CD4-positive, alpha-beta memory T cell (primary cell): ENCODE measurements at regions not wholly inside any gene's neighbourhood (a gene's known extent, or its start where the extent isn't known, plus 50 kb on each side); places are given as distances from the start of the nearest gene placed in this dataset.

Experiments
- CTCF ChIA-PET: fragments of 350-600 bp; sonication (Branson Sonifier 250); formaldehyde crosslinking; loops from one replicate; lab custom pipeline; 2021; ENCODE audit warnings: inconsistent platforms; ENCODE audit not compliant: partially characterized antibody; lab: Charles Lee
- POLR2A ChIA-PET: fragments of 350-600 bp; sonication (Branson Sonifier 250); formaldehyde crosslinking; loops from one replicate; lab custom pipeline; 2021; ENCODE audit not compliant: partially characterized antibody; lab: Charles Lee
- DNase-seq, 5 donors: peaks; one replicate each; pipeline versions ENCODE4 v3.0.0 to v3.0.0-alpha.2; 2020 to 2022; ENCODE audit warnings: mixed read lengths in 1 of 5
- H3K27ac ChIP-seq: one replicate; pipeline ENCODE4 v1.7.0; 2013; ENCODE audit warnings: low read depth, low read length
- H3K27me3 ChIP-seq: 2 replicates; pipeline ENCODE4 v1.7.0; 2013; ENCODE audit warnings: mild to moderate bottlenecking, low read length, moderate library complexity; ENCODE audit not compliant: insufficient read depth
- H3K36me3 ChIP-seq: 2 replicates; pipeline ENCODE4 v1.7.0; 2013; ENCODE audit warnings: mild to moderate bottlenecking, low read length, moderate library complexity; ENCODE audit not compliant: insufficient read depth
- H3K4me1 ChIP-seq: 2 replicates; pipeline ENCODE4 v1.7.0; 2013; ENCODE audit warnings: mild to moderate bottlenecking, low read length, moderate library complexity; ENCODE audit not compliant: insufficient read depth
- H3K4me3 ChIP-seq, 2 donors: one replicate each; pipeline ENCODE4 v1.7.0; 2013; ENCODE audit warnings: low read length in 2 of 2, mild to moderate bottlenecking in 1 of 2
- H3K9me3 ChIP-seq, 2 donors: one replicate each; pipeline ENCODE4 v1.7.0; 2013; ENCODE audit warnings: low read length in 2 of 2, control low read depth in 1 of 2; ENCODE audit not compliant: control insufficient read depth in 1 of 2
- H3K27ac Mint-ChIP-seq, 7 donors: one replicate each; pipeline ENCODE4 v1.8.0; 2020 to 2021; ENCODE audit warnings: mixed read lengths in 7 of 7, mild to moderate bottlenecking in 6 of 7, inconsistent platforms in 3 of 7, moderate library complexity in 3 of 7
- H3K27me3 Mint-ChIP-seq, 2 donors: one replicate each; pipeline ENCODE4 v1.8.0; 2020 to 2021; ENCODE audit warnings: mixed read lengths in 2 of 2
- H3K36me3 Mint-ChIP-seq, 2 donors: one replicate each; pipeline ENCODE4 v1.8.0; 2020 to 2021; ENCODE audit warnings: mixed read lengths in 2 of 2, inconsistent platforms in 1 of 2, mild to moderate bottlenecking in 1 of 2
- H3K4me1 Mint-ChIP-seq, 4 donors: one replicate each; pipeline ENCODE4 v1.8.0; 2020 to 2021; ENCODE audit warnings: mixed read lengths in 4 of 4, mild to moderate bottlenecking in 1 of 4
- H3K4me3 Mint-ChIP-seq, 8 donors: one replicate each; pipeline ENCODE4 v1.8.0; 2020 to 2021; ENCODE audit warnings: mixed read lengths in 8 of 8, mild to moderate bottlenecking in 7 of 8, moderate library complexity in 6 of 8, inconsistent platforms in 3 of 8
- H3K9me3 Mint-ChIP-seq, 8 donors: one replicate each; pipeline ENCODE4 v1.8.0; 2020 to 2021; ENCODE audit warnings: mixed read lengths in 8 of 8, mild to moderate bottlenecking in 5 of 8, inconsistent platforms in 3 of 8, moderate library complexity in 1 of 8
- intact Hi-C: fragments of 100-400 bp; cut with micrococcal nuclease; formaldehyde crosslinking; loops from one replicate; pipeline ENCODE4 v1.15.1; 2023

DNA sequence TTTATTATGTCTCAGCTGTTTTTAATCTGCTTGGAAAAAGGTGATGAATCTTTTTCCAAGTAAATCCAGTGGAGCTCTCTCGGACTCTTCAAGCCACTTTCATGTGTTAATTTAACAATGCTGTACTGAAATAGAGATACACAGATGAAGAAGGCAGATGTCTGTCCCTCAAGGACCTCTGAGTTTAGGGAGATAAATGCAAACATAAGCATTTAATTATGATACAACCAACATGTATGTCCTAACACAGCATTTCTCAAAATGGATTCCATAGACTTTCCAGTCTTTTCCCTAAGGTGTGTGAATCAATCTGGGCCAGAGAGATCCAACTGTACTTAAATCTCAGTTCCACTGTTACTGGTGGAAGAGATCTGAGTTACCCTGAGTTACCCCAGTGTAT, 262.4 kb downstream of the RND3 start:
- intact Hi-C loops: no loop called here
- POLR2A ChIA-PET: no interaction called here
- no peak overlapping the region for H3K4me3 ChIP-seq
- Mint-ChIP-seq H3K9me3 (peaks cover 0 to 2% (median 0%) of the 10 kb centered on the region in 8 donors), H3K27ac (no peak overlapping the region), H3K4me3 (no peak overlapping the region), H3K36me3 (no peaks in the 10 kb centered on the region), H3K4me1 (no peaks in the 10 kb centered on the region), H3K27me3 (no peaks in the 10 kb centered on the region)
- H3K36me3 ChIP-seq: no peaks in the 10 kb centered on the region
- no peaks in the 10 kb centered on the region for H3K9me3 ChIP-seq
- no peak overlapping the region for H3K27ac ChIP-seq
- H3K4me1 ChIP-seq: no peaks in the 10 kb centered on the region
- CTCF ChIA-PET: no interaction called here
- H3K27me3 ChIP-seq: no peaks in the 10 kb centered on the region
- DNase-seq: no peak

DNA sequence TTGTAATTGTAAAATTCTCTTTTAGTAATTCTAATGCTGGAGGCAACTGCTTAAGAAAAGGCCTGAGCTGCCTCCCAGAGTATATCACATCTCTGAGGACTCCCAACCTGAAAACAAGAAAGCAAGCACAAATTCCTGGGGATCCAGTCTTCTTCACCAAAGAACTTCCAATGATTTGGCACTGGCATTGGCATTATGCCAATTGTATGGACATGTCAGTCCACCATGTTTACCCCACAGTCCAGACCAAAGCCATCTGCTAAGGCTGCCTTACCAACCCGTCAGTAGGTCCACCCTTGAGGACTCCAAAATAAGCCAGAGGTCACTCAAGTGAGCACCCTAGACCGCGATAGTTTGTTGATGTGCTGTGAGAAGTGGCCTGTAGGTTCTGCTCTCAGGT, 263.1 kb downstream of the RND3 start:
- DNase-seq: no peak
- intact Hi-C loops: no loop called here
- Mint-ChIP-seq H3K4me1 (no peaks in the 10 kb centered on the region), H3K27ac (no peak overlapping the region), H3K36me3 (no peaks in the 10 kb centered on the region), H3K27me3 (no peaks in the 10 kb centered on the region), H3K9me3 (peaks cover 0 to 2% (median 0%) of the 10 kb centered on the region in 8 donors), H3K4me3 (no peak overlapping the region)
- Histone ChIP-seq H3K9me3 (no peaks in the 10 kb centered on the region), H3K4me3 (no peak overlapping the region), H3K27ac (no peak overlapping the region), H3K4me1 (no peaks in the 10 kb centered on the region), H3K27me3 (no peaks in the 10 kb centered on the region), H3K36me3 (no peaks in the 10 kb centered on the region)
- ChIA-PET CTCF (no interaction called here), POLR2A (no interaction called here)

DNA sequence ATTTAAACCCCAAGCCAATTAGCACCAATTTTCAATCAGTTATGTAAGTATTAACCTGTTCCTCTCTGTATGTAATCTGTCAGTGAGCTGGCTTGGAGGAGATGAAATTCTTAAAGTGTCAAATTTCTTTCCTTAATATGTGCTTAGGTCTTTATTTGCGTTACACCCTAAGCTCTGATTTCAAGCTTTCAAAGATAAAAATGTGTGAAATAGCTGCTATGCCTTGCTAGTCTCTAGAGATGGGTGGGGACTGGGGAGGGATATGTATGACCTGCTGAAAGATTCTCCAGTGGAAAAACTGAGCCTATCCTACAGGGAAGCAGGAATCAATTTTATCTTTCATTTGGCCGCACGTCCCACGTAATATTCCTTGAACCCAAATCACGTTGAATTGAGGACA, 264.5 kb downstream of the RND3 start:
- POLR2A ChIA-PET: no interaction called here
- no peak for DNase-seq
- Histone ChIP-seq H3K4me3 (no peak overlapping the region), H3K9me3 (no peaks in the 10 kb centered on the region), H3K36me3 (no peaks in the 10 kb centered on the region), H3K4me1 (no peaks in the 10 kb centered on the region), H3K27me3 (no peaks in the 10 kb centered on the region), H3K27ac (no peak overlapping the region)
- Mint-ChIP-seq H3K36me3 (no peaks in the 10 kb centered on the region), H3K27me3 (no peaks in the 10 kb centered on the region), H3K4me3 (no peak overlapping the region), H3K4me1 (no peaks in the 10 kb centered on the region), H3K27ac (no peak overlapping the region), H3K9me3 (peaks cover 0 to 2% (median 0%) of the 10 kb centered on the region in 8 donors)
- intact Hi-C loops: no loop called here
- CTCF ChIA-PET: no interaction called here

- Histone ChIP-seq H3K4me1 (no peaks in the 10 kb centered on the region), H3K9me3 (no peaks in the 10 kb centered on the region), H3K27me3 (no peaks in the 10 kb centered on the region), H3K27ac (no peak overlapping the region), H3K4me3 (no peak overlapping the region), H3K36me3 (no peaks in the 10 kb centered on the region)
- H3K27me3 Mint-ChIP-seq: no peaks in the 10 kb centered on the region
- no peaks in the 10 kb centered on the region for H3K36me3 Mint-ChIP-seq
- no peak overlapping the region for H3K4me3 Mint-ChIP-seq
- intact Hi-C loops: no loop called here
- ChIA-PET CTCF (no interaction called here), POLR2A (no interaction called here)
- H3K27ac Mint-ChIP-seq: no peak overlapping the region
- DNase-seq: no peak
- no peaks in the 10 kb centered on the region for H3K4me1 Mint-ChIP-seq
- H3K9me3 Mint-ChIP-seq: peaks cover 0 to 2% (median 0%) of the 10 kb centered on the region in 8 donors
Measured at GRCh38 chr2:150222379-150222778, 265.1 kb downstream of the RND3 start.

GRCh38 chr2:150219861-150220260, 267.6 kb downstream of the RND3 start:
- no peak overlapping the region for H3K27ac ChIP-seq
- CTCF ChIA-PET: no interaction called here
- no peak for DNase-seq
- H3K27me3 ChIP-seq: no peaks in the 10 kb centered on the region
- no peaks in the 10 kb centered on the region for H3K9me3 ChIP-seq
- H3K4me3 Mint-ChIP-seq: no peak overlapping the region
- no peaks in the 10 kb centered on the region for H3K36me3 ChIP-seq
- no peaks in the 10 kb centered on the region for H3K27me3 Mint-ChIP-seq
- H3K27ac Mint-ChIP-seq: no peak overlapping the region
- POLR2A ChIA-PET: no interaction called here
- H3K4me3 ChIP-seq: no peak overlapping the region
- no peaks in the 10 kb centered on the region for H3K36me3 Mint-ChIP-seq
- no peaks in the 10 kb centered on the region for H3K9me3 Mint-ChIP-seq
- H3K4me1 Mint-ChIP-seq: no peaks in the 10 kb centered on the region
- H3K4me1 ChIP-seq: no peaks in the 10 kb centered on the region
- intact Hi-C loops: no loop called here

- H3K27ac Mint-ChIP-seq: no peak overlapping the region
- DNase-seq: no peak
- Histone ChIP-seq H3K27ac (no peak overlapping the region), H3K36me3 (no peaks in the 10 kb centered on the region), H3K27me3 (no peaks in the 10 kb centered on the region), H3K4me3 (no peak overlapping the region), H3K9me3 (no peaks in the 10 kb centered on the region), H3K4me1 (no peaks in the 10 kb centered on the region)
- H3K27me3 Mint-ChIP-seq: no peaks in the 10 kb centered on the region
- H3K4me3 Mint-ChIP-seq: no peak overlapping the region
- H3K9me3 Mint-ChIP-seq: peaks cover 0 to 1% (median 0%) of the 10 kb centered on the region in 8 donors
- H3K4me1 Mint-ChIP-seq: no peaks in the 10 kb centered on the region
- intact Hi-C loops: no loop called here
- ChIA-PET CTCF (no interaction called here), POLR2A (no interaction called here)
- H3K36me3 Mint-ChIP-seq: no peaks in the 10 kb centered on the region
Measured at GRCh38 chr2:150215041-150215440, 272.4 kb downstream of the RND3 start.

DNA sequence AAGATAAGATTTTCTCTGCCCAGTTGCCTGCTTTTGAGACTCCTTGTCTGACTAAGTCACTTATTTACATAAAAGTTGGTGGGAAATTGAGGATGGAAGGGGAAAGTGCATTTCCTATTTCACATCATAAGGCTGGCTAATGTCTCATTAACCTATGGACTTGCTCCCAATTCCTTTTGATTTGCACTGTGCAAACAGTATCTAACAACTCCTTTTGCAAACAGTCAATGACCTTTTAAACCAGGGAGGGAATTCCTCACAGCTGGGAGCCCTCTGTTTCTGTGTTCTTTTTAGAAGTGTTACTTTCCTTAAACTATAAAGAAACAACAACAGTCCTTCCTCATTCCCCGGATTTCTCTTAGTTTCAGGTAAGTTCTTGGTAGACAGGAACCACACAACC, 272.8 kb downstream of the RND3 start:
- no peak for DNase-seq
- no peaks in the 10 kb centered on the region for H3K4me1 ChIP-seq
- intact Hi-C loops: no loop called here
- no peak overlapping the region for H3K4me3 ChIP-seq
- no peaks in the 10 kb centered on the region for H3K27me3 Mint-ChIP-seq
- H3K9me3 Mint-ChIP-seq: peaks cover 0 to 1% (median 0%) of the 10 kb centered on the region in 8 donors
- H3K27ac ChIP-seq: no peak overlapping the region
- no peaks in the 10 kb centered on the region for H3K27me3 ChIP-seq
- H3K36me3 ChIP-seq: no peaks in the 10 kb centered on the region
- no peaks in the 10 kb centered on the region for H3K9me3 ChIP-seq
- no peak overlapping the region for H3K4me3 Mint-ChIP-seq
- no peaks in the 10 kb centered on the region for H3K36me3 Mint-ChIP-seq
- no peaks in the 10 kb centered on the region for H3K4me1 Mint-ChIP-seq
- CTCF ChIA-PET: no interaction called here
- POLR2A ChIA-PET: no interaction called here
- H3K27ac Mint-ChIP-seq: no peak overlapping the region

GRCh38 chr2:150212722-150213171, 274.7 kb downstream of the RND3 start:
- no peaks in the 10 kb centered on the region for H3K36me3 Mint-ChIP-seq
- Histone ChIP-seq H3K4me1 (no peaks in the 10 kb centered on the region), H3K9me3 (no peaks in the 10 kb centered on the region), H3K36me3 (no peaks in the 10 kb centered on the region), H3K27ac (no peak overlapping the region), H3K4me3 (no peak overlapping the region), H3K27me3 (no peaks in the 10 kb centered on the region)
- DNase-seq: no peak
- no peaks in the 10 kb centered on the region for H3K4me1 Mint-ChIP-seq
- intact Hi-C loops: no loop called here
- POLR2A ChIA-PET: no interaction called here
- H3K4me3 Mint-ChIP-seq: no peak overlapping the region
- CTCF ChIA-PET: no interaction called here
- H3K27me3 Mint-ChIP-seq: no peaks in the 10 kb centered on the region
- H3K27ac Mint-ChIP-seq: no peak overlapping the region
- peaks cover 0 to 3% (median 0%) of the 10 kb centered on the region in 8 donors for H3K9me3 Mint-ChIP-seq
